HL-60 (cell line): ENCODE measurements at regions not wholly inside any gene's neighbourhood (a gene's known extent, or its start where the extent isn't known, plus 50 kb on each side); places are given as distances from the start of the nearest gene placed in this dataset.

Experiments used
- DNase-seq, 2 experiments: peaks; one replicate each; pipeline ENCODE4 v3.0.0-alpha.2; 2010 to 2020; ENCODE audit warnings: low read depth in 1 of 2, low spot score in 1 of 2
- H3K27ac ChIP-seq: fragments of 250-450 bp; sonication (Bioruptor Pico); replicated peaks from 2 replicates; pipeline ENCODE4 v1.5.1; 2020; ENCODE audit warnings: mild to moderate bottlenecking, moderate library complexity
- H3K27me3 ChIP-seq: fragments of 250-450 bp; sonication (Bioruptor Pico); 2 replicates; pipeline ENCODE4 v1.5.1; 2021; ENCODE audit warnings: mild to moderate bottlenecking, moderate library complexity; ENCODE audit not compliant: insufficient read depth, poor library complexity, severe bottlenecking
- H3K4me3 ChIP-seq: replicated peaks from 2 replicates; pipeline ENCODE4 v1.5.1; 2011; ENCODE audit warnings: mild to moderate bottlenecking, control low read depth, low read length; ENCODE audit not compliant: insufficient read depth
- GABPA ChIP-seq: IDR thresholded peaks from 2 replicates; pipeline ENCODE4 v1.6.1; 2012; ENCODE audit warnings: low read depth
- POLR2AphosphoS5 ChIP-seq: IDR thresholded peaks from 2 replicates; pipeline ENCODE4 v1.6.1; 2012; ENCODE audit warnings: low read depth
- SPI1 ChIP-seq: IDR thresholded peaks from 2 replicates; pipeline ENCODE4 v1.6.1; 2012; ENCODE audit warnings: low read depth, mild to moderate bottlenecking, borderline replicate concordance
- TF ChIP-seq, protein P1 (sequence below): IDR thresholded peaks from 2 replicates; pipeline ENCODE4 v1.6.1; 2012; ENCODE audit warnings: low read depth; ENCODE audit not compliant: insufficient replicate concordance
- TF ChIP-seq, protein P2 (sequence below): IDR thresholded peaks from one replicate; pipeline ENCODE4 v1.5.1; 2011; ENCODE audit warnings: low read length, control low read depth, inconsistent platforms; ENCODE audit not compliant: insufficient read depth

DNA sequence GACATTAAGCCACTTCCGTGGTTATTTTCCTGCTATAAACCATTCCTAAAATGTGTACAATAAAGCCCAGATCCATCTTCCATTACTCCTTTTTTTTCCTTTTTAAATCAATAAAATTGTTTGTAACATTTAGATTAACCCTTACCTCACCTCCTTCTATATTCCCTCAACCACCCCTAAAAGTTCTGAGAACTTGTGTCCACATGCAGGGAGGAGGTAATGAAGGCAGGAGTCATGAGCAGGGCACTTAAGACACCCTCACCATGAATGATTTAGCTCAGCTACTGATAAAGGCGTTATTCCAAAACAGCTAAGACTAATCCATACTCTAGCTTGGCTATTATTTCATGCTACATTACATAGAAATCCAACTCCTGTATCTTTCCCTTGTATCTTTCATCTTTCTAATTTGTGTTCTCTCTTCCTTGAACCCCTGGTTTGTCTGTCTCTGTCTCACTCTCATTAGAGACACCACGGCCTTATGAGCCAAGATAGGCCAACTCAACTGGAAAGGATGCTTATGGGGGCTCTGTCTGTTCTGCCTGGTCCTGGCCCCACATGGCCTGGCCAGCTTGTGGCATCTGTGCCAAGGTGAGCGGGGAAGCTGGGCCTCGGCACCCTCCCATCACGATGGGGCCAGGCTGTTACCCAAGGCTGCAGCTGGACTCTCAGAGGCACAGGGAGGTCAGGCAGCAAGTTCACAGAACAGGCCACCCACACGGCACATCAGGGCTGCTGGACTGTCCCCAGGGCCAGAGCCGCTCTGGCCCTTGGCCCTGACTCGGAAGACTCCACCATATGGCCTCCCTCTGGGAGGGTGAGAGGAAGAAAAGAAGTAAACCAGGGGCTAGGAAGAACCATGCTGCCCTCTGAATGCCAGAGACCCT, 294.4 kb downstream of the SOX9 start:
- no peak overlapping the region for H3K27ac ChIP-seq
- H3K4me3 ChIP-seq = no peak overlapping the region
- no peaks in the 10 kb centered on the region for H3K27me3 ChIP-seq
- no peak for DNase-seq
- TF ChIP-seq POLR2AphosphoS5 = no peak
- TF ChIP-seq, protein P1, sequence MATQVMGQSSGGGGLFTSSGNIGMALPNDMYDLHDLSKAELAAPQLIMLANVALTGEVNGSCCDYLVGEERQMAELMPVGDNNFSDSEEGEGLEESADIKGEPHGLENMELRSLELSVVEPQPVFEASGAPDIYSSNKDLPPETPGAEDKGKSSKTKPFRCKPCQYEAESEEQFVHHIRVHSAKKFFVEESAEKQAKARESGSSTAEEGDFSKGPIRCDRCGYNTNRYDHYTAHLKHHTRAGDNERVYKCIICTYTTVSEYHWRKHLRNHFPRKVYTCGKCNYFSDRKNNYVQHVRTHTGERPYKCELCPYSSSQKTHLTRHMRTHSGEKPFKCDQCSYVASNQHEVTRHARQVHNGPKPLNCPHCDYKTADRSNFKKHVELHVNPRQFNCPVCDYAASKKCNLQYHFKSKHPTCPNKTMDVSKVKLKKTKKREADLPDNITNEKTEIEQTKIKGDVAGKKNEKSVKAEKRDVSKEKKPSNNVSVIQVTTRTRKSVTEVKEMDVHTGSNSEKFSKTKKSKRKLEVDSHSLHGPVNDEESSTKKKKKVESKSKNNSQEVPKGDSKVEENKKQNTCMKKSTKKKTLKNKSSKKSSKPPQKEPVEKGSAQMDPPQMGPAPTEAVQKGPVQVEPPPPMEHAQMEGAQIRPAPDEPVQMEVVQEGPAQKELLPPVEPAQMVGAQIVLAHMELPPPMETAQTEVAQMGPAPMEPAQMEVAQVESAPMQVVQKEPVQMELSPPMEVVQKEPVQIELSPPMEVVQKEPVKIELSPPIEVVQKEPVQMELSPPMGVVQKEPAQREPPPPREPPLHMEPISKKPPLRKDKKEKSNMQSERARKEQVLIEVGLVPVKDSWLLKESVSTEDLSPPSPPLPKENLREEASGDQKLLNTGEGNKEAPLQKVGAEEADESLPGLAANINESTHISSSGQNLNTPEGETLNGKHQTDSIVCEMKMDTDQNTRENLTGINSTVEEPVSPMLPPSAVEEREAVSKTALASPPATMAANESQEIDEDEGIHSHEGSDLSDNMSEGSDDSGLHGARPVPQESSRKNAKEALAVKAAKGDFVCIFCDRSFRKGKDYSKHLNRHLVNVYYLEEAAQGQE = no peak
- TF ChIP-seq SPI1 = no peak
- no peak for TF ChIP-seq GABPA
- TF ChIP-seq, protein P2, sequence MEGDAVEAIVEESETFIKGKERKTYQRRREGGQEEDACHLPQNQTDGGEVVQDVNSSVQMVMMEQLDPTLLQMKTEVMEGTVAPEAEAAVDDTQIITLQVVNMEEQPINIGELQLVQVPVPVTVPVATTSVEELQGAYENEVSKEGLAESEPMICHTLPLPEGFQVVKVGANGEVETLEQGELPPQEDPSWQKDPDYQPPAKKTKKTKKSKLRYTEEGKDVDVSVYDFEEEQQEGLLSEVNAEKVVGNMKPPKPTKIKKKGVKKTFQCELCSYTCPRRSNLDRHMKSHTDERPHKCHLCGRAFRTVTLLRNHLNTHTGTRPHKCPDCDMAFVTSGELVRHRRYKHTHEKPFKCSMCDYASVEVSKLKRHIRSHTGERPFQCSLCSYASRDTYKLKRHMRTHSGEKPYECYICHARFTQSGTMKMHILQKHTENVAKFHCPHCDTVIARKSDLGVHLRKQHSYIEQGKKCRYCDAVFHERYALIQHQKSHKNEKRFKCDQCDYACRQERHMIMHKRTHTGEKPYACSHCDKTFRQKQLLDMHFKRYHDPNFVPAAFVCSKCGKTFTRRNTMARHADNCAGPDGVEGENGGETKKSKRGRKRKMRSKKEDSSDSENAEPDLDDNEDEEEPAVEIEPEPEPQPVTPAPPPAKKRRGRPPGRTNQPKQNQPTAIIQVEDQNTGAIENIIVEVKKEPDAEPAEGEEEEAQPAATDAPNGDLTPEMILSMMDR = no peak

DNA sequence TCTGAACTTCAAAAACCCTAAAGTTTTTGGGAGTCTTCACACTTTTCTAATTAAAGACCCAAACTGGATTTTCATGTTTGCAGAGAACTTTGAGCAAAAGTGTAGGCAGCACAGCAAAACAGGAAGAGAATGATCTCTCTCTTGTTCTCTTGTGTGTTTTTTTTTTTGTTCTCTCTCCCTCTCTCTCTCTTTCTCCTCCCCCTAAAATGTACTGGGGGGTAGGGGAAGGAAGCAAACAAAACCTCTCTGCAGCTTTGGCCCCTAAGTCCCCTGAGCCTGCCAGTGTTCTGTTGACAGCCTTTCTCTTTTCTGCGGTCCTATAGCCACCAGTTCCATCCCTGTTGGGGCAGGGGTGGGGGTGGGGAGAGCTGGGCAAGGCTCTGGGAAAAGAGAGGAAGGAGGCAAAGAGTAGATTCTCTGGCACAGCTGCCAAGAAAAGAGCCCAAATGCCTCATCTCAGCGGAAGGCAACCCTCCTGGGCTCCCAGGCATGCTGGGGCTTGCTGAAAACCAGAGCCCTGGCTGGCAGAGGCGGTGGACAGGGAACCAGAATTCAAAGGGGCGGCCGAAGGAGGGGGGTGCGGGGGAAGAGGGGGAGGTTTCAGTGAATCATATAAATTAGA, 295.3 kb downstream of the SOX9 start:
- Histone ChIP-seq H3K4me3 (no peak overlapping the region), H3K27me3 (no peaks in the 10 kb centered on the region), H3K27ac (no peak overlapping the region)
- no peak for TF ChIP-seq SPI1
- DNase-seq = no peak

DNA sequence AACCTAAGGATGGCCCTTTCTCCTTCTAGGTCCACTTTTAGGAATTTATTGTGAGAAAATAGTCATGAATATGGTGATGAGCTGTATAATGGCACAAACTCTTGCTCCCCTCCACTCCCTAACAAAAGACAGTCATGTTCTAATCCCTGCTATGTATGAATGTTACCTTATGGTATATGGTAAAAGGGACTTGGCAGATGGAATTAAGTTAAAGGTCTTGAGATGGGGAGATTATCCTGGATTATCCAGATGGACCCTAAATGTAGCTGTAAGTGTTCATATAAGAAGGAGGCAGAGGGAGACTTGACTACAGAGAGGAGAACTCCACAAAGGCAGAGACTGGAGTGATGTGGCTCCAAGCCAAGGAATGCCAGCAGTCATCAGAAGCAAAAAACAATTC, 296.1 kb downstream of the SOX9 start:
- Histone ChIP-seq H3K4me3 (no peak overlapping the region), H3K27ac (no peak overlapping the region), H3K27me3 (no peaks in the 10 kb centered on the region)
- TF ChIP-seq GABPA (no peak), POLR2AphosphoS5 (no peak), SPI1 (no peak)
- TF ChIP-seq, protein P2 = no peak
- TF ChIP-seq, protein P1 = no peak
- DNase-seq = no peak

DNA sequence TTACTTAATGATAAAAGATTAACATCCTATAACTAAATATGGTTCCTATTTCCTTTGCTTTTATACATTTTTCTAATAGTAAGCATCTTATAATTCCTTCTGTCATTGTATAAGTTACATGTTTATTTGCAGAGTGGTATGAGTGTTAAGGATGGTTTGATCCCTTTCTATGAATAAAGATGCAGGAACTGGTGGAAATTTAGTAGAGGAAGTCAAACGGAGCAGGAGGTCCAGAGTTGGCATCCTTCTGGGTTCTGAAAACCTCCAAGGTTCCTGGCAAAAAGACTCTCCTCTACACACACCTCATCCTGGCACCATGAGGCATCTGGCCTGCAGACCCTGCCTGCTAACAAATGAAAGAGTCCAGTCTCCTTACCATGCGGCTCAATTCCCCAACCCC, 296.8 kb downstream of the SOX9 start:
- Histone ChIP-seq H3K4me3 (no peak overlapping the region), H3K27ac (no peak overlapping the region), H3K27me3 (no peaks in the 10 kb centered on the region)
- no peak for DNase-seq
- no peak for TF ChIP-seq SPI1
- TF ChIP-seq, protein P2 = no peak
- no peak for TF ChIP-seq POLR2AphosphoS5
- no peak for TF ChIP-seq GABPA
- TF ChIP-seq, protein P1 = no peak
